Thoracic aorta (tissue), 2 donors: ENCODE measurements at regions not wholly inside any gene's neighbourhood (a gene's known extent, or its start where the extent isn't known, plus 50 kb on each side); places are given as distances from the start of the nearest gene placed in this dataset.

Experiments
- ATAC-seq: fragments of 150-250 bp; one replicate; pipeline ENCODE4 v1.8.0; 2017; ENCODE audit warnings: low read depth; ENCODE audit not compliant: insufficient number of reproducible peaks, low FRiP score
- DNase-seq: peaks from one replicate; pipeline ENCODE4 v3.0.0-alpha.2; 2020; ENCODE audit warnings: low spot score
- H3K27ac ChIP-seq, 2 donors: fragments of 200-600 bp; sonication (generic); 1 replicate in 1 of 2; 2 replicates in 1 of 2; pipeline ENCODE4 v1.5.1; 2016; ENCODE audit warnings: mild to moderate bottlenecking in 2 of 2, moderate library complexity in 2 of 2
- H3K27me3 ChIP-seq: fragments of 200-600 bp; sonication (generic); replicated peaks from 2 replicates; pipeline ENCODE4 v1.6.0; 2016; ENCODE audit warnings: mild to moderate bottlenecking; ENCODE audit not compliant: insufficient read depth
- H3K36me3 ChIP-seq: fragments of 200-600 bp; sonication (generic); one replicate; pipeline ENCODE4 v1.5.1; 2016
- H3K4me1 ChIP-seq, 2 donors: fragments of 200-600 bp; sonication (generic); 1 replicate in 1 of 2; 2 replicates in 1 of 2; pipeline versions ENCODE4 v1.5.1 to v1.6.0; 2016; ENCODE audit warnings: low read depth in 2 of 2, mild to moderate bottlenecking in 1 of 2; ENCODE audit not compliant: control insufficient read depth in 1 of 2
- H3K4me3 ChIP-seq: fragments of 200-600 bp; sonication (generic); 2 replicates; pipeline ENCODE4 v1.5.1; 2016; ENCODE audit warnings: mild to moderate bottlenecking
- H3K9me3 ChIP-seq: fragments of 200-600 bp; sonication (generic); 2 replicates; pipeline ENCODE4 v1.5.1; 2016
- CTCF ChIP-seq: fragments of 200-600 bp; sonication (generic); IDR thresholded peaks from one replicate; pipeline ENCODE4 v1.5.1; 2019; ENCODE audit warnings: antibody characterized with exemption

GRCh38 chr4:174170906-174171305 lies 112.6 kb downstream of the FBXO8 start:
- Histone ChIP-seq H3K27ac (no peak overlapping the region), H3K27me3 (no peaks in the 10 kb centered on the region), H3K4me1 (no peaks in the 10 kb centered on the region), H3K4me3 (no peak overlapping the region), H3K9me3 (no peaks in the 10 kb centered on the region), H3K36me3 (no peaks in the 10 kb centered on the region)
- no peak for TF ChIP-seq CTCF
- DNase-seq (no peak), ATAC-seq (no peak)

- H3K36me3 ChIP-seq, result no peaks in the 10 kb centered on the region
- no peaks in the 10 kb centered on the region for H3K4me1 ChIP-seq
- no peak overlapping the region for H3K27ac ChIP-seq
- no peak overlapping the region for H3K4me3 ChIP-seq
- no peaks in the 10 kb centered on the region for H3K9me3 ChIP-seq
- no peak for TF ChIP-seq CTCF
- ATAC-seq, result no peak
- DNase-seq, result no peak
- H3K27me3 ChIP-seq, result no peaks in the 10 kb centered on the region
Observed at GRCh38 chr4:174170091-174170490, 113.4 kb downstream of the FBXO8 start.

- Histone ChIP-seq H3K4me1 (peaks cover 0 to 10% of the 10 kb centered on the region in 2 donors), H3K9me3 (no peaks in the 10 kb centered on the region), H3K4me3 (no peak overlapping the region), H3K27me3 (no peaks in the 10 kb centered on the region), H3K36me3 (no peaks in the 10 kb centered on the region), H3K27ac (no peak overlapping the region)
- DNase-seq (no peak), ATAC-seq (no peak)
- no peak for TF ChIP-seq CTCF
Observed at GRCh38 chr4:174157106-174157607, 126.3 kb downstream of the FBXO8 start.

GRCh38 chr4:174156239-174156826 lies 127.1 kb downstream of the FBXO8 start:
- H3K27me3 ChIP-seq, result no peaks in the 10 kb centered on the region
- peak; percentile 60 for TF ChIP-seq CTCF
- peak; percentile 60 for ATAC-seq
- no peak overlapping the region for H3K27ac ChIP-seq
- peak overlapping the region; percentile 36 for H3K4me3 ChIP-seq
- H3K4me1 ChIP-seq, result peaks cover 0 to 10% of the 10 kb centered on the region in 2 donors
- DNase-seq, result no peak
- H3K9me3 ChIP-seq, result no peaks in the 10 kb centered on the region
- no peaks in the 10 kb centered on the region for H3K36me3 ChIP-seq

- no peaks in the 10 kb centered on the region for H3K27me3 ChIP-seq
- H3K27ac ChIP-seq, result no peak overlapping the region
- no peak for DNase-seq
- H3K9me3 ChIP-seq, result no peaks in the 10 kb centered on the region
- peak overlapping the region; percentile 52 for H3K4me3 ChIP-seq
- no peak for ATAC-seq
- no peaks in the 10 kb centered on the region for H3K36me3 ChIP-seq
- H3K4me1 ChIP-seq, result peaks cover 0 to 10% of the 10 kb centered on the region in 2 donors
- TF ChIP-seq CTCF, result no peak
Observed at GRCh38 chr4:174154215-174154854, 129.1 kb downstream of the FBXO8 start.
